H9 (cell line): ENCODE measurements at regions not wholly inside any gene's neighbourhood (a gene's known extent, or its start where the extent isn't known, plus 50 kb on each side); places are given as distances from the start of the nearest gene placed in this dataset.

Experiments used
- DNase-seq: peaks from one replicate; pipeline ENCODE4 v3.0.0-alpha.2; 2017
- H2AFZ ChIP-seq: one replicate; pipeline ENCODE4 v1.6.1; 2013; ENCODE audit warnings: mild to moderate bottlenecking, low read length, control low read depth, moderate library complexity
- H2AK5ac ChIP-seq: 2 replicates; pipeline ENCODE4 v1.6.1; 2013; ENCODE audit warnings: low read length, control low read depth, mixed read lengths; ENCODE audit not compliant: insufficient read length
- H2BK120ac ChIP-seq: one replicate; pipeline ENCODE4 v1.6.1; 2013; ENCODE audit warnings: low read depth, mild to moderate bottlenecking, low read length, control low read depth, inconsistent platforms; ENCODE audit not compliant: poor library complexity, severe bottlenecking
- H2BK12ac ChIP-seq: 2 replicates; pipeline ENCODE4 v1.6.1; 2013; ENCODE audit warnings: low read length, control low read depth, mixed read lengths, low read depth; ENCODE audit not compliant: insufficient read length
- H2BK15ac ChIP-seq: 2 replicates; pipeline ENCODE4 v1.6.1; 2013; ENCODE audit warnings: low read depth, low read length, control low read depth
- H2BK20ac ChIP-seq: one replicate; pipeline ENCODE4 v1.6.1; 2013; ENCODE audit warnings: low read depth, mild to moderate bottlenecking, low read length, control low read depth, inconsistent platforms; ENCODE audit not compliant: poor library complexity, severe bottlenecking
- H2BK5ac ChIP-seq: 2 replicates; pipeline ENCODE4 v1.6.1; 2013; ENCODE audit warnings: low read length, control low read depth, mixed read lengths; ENCODE audit not compliant: insufficient read length
- H3K14ac ChIP-seq: 2 replicates; pipeline ENCODE4 v1.6.1; 2013; ENCODE audit warnings: low read length, control low read depth; ENCODE audit not compliant: insufficient read depth
- H3K18ac ChIP-seq: 2 replicates; pipeline ENCODE4 v1.6.1; 2013; ENCODE audit warnings: low read depth, mild to moderate bottlenecking, mixed read lengths, low read length, control low read depth; ENCODE audit not compliant: insufficient read length
- H3K23ac ChIP-seq: 2 replicates; pipeline ENCODE4 v1.6.1; 2013; ENCODE audit warnings: low read length, control low read depth, mixed read lengths, low read depth; ENCODE audit not compliant: insufficient read length
- H3K23me2 ChIP-seq: 2 replicates; pipeline ENCODE4 v1.6.1; 2013; ENCODE audit warnings: low read depth, mild to moderate bottlenecking, mixed read lengths, low read length, control low read depth; ENCODE audit not compliant: insufficient read length, poor library complexity, severe bottlenecking
- H3K27ac ChIP-seq: 2 replicates; pipeline ENCODE4 v1.5.1; 2013; ENCODE audit warnings: low read length, control low read depth, mixed read lengths, low read depth; ENCODE audit not compliant: insufficient read length
- H3K27me3 ChIP-seq: 2 replicates; pipeline ENCODE4 v1.6.1; 2013; ENCODE audit warnings: low read length, control low read depth, inconsistent platforms; ENCODE audit not compliant: insufficient read depth
- H3K4ac ChIP-seq: 2 replicates; pipeline ENCODE4 v1.6.1; 2013; ENCODE audit warnings: low read depth, mild to moderate bottlenecking, control low read depth, inconsistent platforms, low read length, moderate library complexity
- H3K4me1 ChIP-seq: 2 replicates; pipeline ENCODE4 v1.6.1; 2013; ENCODE audit warnings: low read length, control low read depth, inconsistent platforms; ENCODE audit not compliant: insufficient read depth
- H3K4me2 ChIP-seq: 2 replicates; pipeline ENCODE4 v1.6.1; 2013; ENCODE audit warnings: low read length, control low read depth, mixed read lengths; ENCODE audit not compliant: insufficient read length, insufficient read depth
- H3K56ac ChIP-seq: 2 replicates; pipeline ENCODE4 v1.6.1; 2013; ENCODE audit warnings: low read depth, mild to moderate bottlenecking, mixed read lengths, low read length, control low read depth; ENCODE audit not compliant: insufficient read length
- H3K79me1 ChIP-seq: 2 replicates; pipeline ENCODE4 v1.6.1; 2013; ENCODE audit warnings: low read depth, mild to moderate bottlenecking, moderate library complexity, low read length, control low read depth, inconsistent platforms; ENCODE audit not compliant: insufficient read depth, poor library complexity, severe bottlenecking
- H3K79me2 ChIP-seq: 2 replicates; pipeline ENCODE4 v1.6.1; 2013; ENCODE audit warnings: low read length, control low read depth, inconsistent platforms; ENCODE audit not compliant: insufficient read depth
- H3K9ac ChIP-seq: 2 replicates; pipeline ENCODE4 v1.6.1; 2013; ENCODE audit warnings: low read length, control low read depth, mixed read lengths; ENCODE audit not compliant: insufficient read length; ENCODE audit errors: extremely low read depth
- H3K9me3 ChIP-seq: one replicate; pipeline ENCODE4 v1.6.1; 2013; ENCODE audit warnings: low read depth, low read length, inconsistent platforms; ENCODE audit not compliant: control insufficient read depth
- H3T11ph ChIP-seq: one replicate; pipeline ENCODE4 v1.6.1; 2013; ENCODE audit warnings: mild to moderate bottlenecking, low read length, control low read depth, inconsistent platforms
- H4K20me1 ChIP-seq: one replicate; pipeline ENCODE4 v1.6.1; 2013; ENCODE audit not compliant: control insufficient read depth, insufficient read length, insufficient read depth
- H4K5ac ChIP-seq: 2 replicates; pipeline ENCODE4 v1.6.1; 2013; ENCODE audit warnings: low read depth, mild to moderate bottlenecking, mixed read lengths, low read length, control low read depth; ENCODE audit not compliant: insufficient read length
- H4K8ac ChIP-seq: replicated peaks from 2 replicates; pipeline ENCODE4 v1.6.1; 2013; ENCODE audit warnings: low read length, control low read depth, mixed read lengths, low read depth; ENCODE audit not compliant: insufficient read length
- H4K91ac ChIP-seq: 2 replicates; pipeline ENCODE4 v1.6.1; 2013; ENCODE audit warnings: low read depth, mild to moderate bottlenecking, moderate library complexity, mixed read lengths, low read length, control low read depth; ENCODE audit not compliant: insufficient read length
- H3K27ac Mint-ChIP-seq, 3 experiments: 2 replicates in 2 of 3; 3 replicates in 1 of 3; pipeline ENCODE4 v1.8.0; 2020 to 2021; ENCODE audit warnings: mixed read lengths in 3 of 3, mild to moderate bottlenecking in 1 of 3, moderate library complexity in 1 of 3
- H3K27me3 Mint-ChIP-seq: 2 replicates; pipeline ENCODE4 v1.8.0; 2021; ENCODE audit warnings: low read depth, mild to moderate bottlenecking, moderate library complexity, mixed read lengths
- H3K36me3 Mint-ChIP-seq, 3 experiments: 2 replicates in 2 of 3; 3 replicates in 1 of 3; pipeline ENCODE4 v1.8.0; 2020 to 2021; ENCODE audit warnings: low read depth in 3 of 3, mixed read lengths in 3 of 3; ENCODE audit not compliant: insufficient read depth in 1 of 3
- H3K4me1 Mint-ChIP-seq, 2 experiments: 2 replicates each; pipeline ENCODE4 v1.8.0; 2020; ENCODE audit warnings: mixed read lengths in 2 of 2
- H3K4me3 Mint-ChIP-seq, 2 experiments: 2 replicates in 1 of 2; 3 replicates in 1 of 2; pipeline ENCODE4 v1.8.0; 2020 to 2021; ENCODE audit warnings: mild to moderate bottlenecking in 2 of 2, mixed read lengths in 2 of 2, moderate library complexity in 1 of 2
- H3K9me3 Mint-ChIP-seq, 2 experiments: 2 replicates in 1 of 2; 3 replicates in 1 of 2; pipeline ENCODE4 v1.8.0; 2020; ENCODE audit warnings: mild to moderate bottlenecking in 2 of 2, mixed read lengths in 2 of 2, moderate library complexity in 1 of 2
- WGBS: extraction: QIAGEN DNeasy Blood & Tissue Kit; methylation state at CpG from one replicate; pipeline ENCODE4 v1.1.7; 2013; ENCODE audit warnings: missing lambda C conversion rate, low lambda C conversion rate, mixed read lengths; ENCODE audit not compliant: insufficient read length; ENCODE audit errors: extremely low coverage; 5-methylcytosine and 5-hydroxymethylcytosine counted together
- TF ChIP-seq, protein P1 (sequence below): fragments of 200-600 bp; sonication (generic); conservative IDR thresholded peaks from 3 replicates; pipeline ENCODE4 v1.8.0; 2021; ENCODE audit warnings: antibody characterized with exemption, mild to moderate bottlenecking

DNA sequence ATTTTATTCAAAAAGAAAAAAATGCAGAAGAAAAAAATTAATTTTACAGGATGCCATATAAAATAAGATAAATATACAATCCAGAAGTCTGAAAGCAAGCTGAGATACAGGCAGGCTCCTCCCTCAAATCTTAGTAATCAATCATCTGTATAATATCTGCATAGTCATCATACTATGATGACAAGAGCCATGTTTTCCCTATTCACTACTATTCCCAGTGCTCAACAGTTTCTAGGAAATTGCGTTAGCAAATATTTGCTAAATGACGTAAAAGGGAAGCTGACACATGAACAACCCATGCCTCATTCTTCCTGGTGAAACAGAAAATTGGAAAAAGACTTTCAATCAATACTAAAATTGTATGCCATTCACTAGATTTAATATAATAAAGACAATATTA lies 793.2 kb downstream of the SUCLG1 start:
- Histone ChIP-seq H2AFZ (no peak overlapping the region), H3K23ac (no peak overlapping the region), H3K18ac (no peak overlapping the region), H3K27ac (no peak overlapping the region), H3T11ph (no peak overlapping the region), H3K79me1 (no peaks in the 10 kb centered on the region), H4K5ac (no peak overlapping the region), H2BK5ac (no peak overlapping the region), H4K8ac (no peak overlapping the region), H2BK12ac (no peak overlapping the region), H2BK120ac (no peak overlapping the region), H2AK5ac (no peak overlapping the region), H3K79me2 (no peaks in the 10 kb centered on the region), H4K20me1 (no peaks in the 10 kb centered on the region), H3K9me3 (no peaks in the 10 kb centered on the region), H4K91ac (no peak overlapping the region), H3K14ac (no peak overlapping the region), H3K4ac (no peak overlapping the region), H3K56ac (no peak overlapping the region), H3K4me1 (no peaks in the 10 kb centered on the region), H2BK20ac (no peak overlapping the region), H3K27me3 (no peaks in the 10 kb centered on the region), H3K23me2 (no peaks in the 10 kb centered on the region), H3K9ac (no peak overlapping the region), H2BK15ac (no peak overlapping the region), H3K4me2 (no peak overlapping the region)
- no CpG with 5 or more reads among the region's 2 CpGs for WGBS
- no peak overlapping the region for H3K4me3 Mint-ChIP-seq
- H3K36me3 Mint-ChIP-seq: no peaks in the 10 kb centered on the region
- TF ChIP-seq, protein P1, sequence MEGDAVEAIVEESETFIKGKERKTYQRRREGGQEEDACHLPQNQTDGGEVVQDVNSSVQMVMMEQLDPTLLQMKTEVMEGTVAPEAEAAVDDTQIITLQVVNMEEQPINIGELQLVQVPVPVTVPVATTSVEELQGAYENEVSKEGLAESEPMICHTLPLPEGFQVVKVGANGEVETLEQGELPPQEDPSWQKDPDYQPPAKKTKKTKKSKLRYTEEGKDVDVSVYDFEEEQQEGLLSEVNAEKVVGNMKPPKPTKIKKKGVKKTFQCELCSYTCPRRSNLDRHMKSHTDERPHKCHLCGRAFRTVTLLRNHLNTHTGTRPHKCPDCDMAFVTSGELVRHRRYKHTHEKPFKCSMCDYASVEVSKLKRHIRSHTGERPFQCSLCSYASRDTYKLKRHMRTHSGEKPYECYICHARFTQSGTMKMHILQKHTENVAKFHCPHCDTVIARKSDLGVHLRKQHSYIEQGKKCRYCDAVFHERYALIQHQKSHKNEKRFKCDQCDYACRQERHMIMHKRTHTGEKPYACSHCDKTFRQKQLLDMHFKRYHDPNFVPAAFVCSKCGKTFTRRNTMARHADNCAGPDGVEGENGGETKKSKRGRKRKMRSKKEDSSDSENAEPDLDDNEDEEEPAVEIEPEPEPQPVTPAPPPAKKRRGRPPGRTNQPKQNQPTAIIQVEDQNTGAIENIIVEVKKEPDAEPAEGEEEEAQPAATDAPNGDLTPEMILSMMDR: no peak
- H3K27ac Mint-ChIP-seq: no peak overlapping the region
- no peaks in the 10 kb centered on the region for H3K27me3 Mint-ChIP-seq
- no peaks in the 10 kb centered on the region for H3K4me1 Mint-ChIP-seq
- H3K9me3 Mint-ChIP-seq: no peaks in the 10 kb centered on the region
- no peak for DNase-seq
